ENCODE measurements at regions not wholly inside any gene's neighbourhood (a gene's known extent, or its start where the extent isn't known, plus 50 kb on each side); places are given as distances from the start of the nearest gene placed in this dataset.

DNA sequence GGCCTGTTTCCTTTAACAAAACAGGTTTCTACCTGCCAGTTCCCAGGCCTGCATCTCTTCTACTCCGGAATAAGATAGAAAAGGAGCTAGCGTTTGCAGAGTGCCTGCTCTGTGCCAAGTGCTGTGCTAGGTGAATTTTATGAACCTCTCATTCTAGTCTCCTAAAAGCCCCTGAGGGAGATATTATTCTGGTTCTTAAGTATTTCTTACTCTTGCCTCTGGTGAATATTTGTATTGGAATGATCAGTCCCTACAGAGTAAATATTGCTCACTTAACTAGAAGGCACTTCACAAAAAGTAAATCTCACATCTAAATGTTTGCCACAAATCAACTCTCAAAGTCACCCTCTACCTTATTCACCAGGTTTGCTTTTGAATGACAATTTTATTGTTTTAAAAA is 227.1 kb downstream of the AUH start:
- DNase-seq (ENCODE audit: low read depth) = no peak

DNA sequence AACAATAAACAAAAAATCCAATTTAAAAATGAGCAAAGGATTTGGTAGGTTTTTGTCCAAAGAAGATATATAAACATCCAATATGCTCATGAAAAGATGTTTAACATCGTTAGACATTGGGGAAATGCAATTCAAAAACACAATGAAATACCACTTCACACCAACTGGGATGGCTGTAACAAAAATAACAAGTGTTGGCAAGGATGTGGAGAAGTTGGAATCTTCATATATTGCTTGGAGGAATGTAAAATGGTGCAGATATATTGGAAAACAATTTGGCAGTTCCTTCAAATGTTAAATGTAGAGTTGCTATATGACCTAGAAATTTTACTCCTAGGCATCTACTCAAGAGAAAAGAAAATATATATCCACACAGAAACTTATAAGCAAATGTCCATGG is 224.3 kb downstream of the AUH start:
- no peak for DNase-seq (ENCODE audit: low read depth)

DNA sequence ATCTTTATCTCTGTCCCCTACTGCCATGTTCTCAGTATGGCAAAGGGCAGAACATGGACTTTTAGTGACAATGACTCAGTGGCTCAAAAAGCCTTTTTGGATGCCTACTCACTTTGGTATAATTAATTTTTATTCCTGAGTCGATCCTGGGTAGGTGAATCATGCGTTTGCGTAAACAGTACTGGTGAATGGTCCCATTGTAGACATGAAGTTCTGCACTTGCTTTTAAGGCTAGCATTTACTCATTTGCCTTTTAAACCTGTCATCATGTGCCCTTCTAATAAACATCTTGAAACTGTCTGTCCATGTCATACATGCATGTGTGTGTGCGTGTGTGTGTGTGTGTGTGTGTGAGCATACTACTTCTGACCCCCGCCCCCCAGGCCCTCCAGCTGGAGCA is 223.0 kb downstream of the AUH start:
- no peak for DNase-seq (ENCODE audit: low read depth)

DNA sequence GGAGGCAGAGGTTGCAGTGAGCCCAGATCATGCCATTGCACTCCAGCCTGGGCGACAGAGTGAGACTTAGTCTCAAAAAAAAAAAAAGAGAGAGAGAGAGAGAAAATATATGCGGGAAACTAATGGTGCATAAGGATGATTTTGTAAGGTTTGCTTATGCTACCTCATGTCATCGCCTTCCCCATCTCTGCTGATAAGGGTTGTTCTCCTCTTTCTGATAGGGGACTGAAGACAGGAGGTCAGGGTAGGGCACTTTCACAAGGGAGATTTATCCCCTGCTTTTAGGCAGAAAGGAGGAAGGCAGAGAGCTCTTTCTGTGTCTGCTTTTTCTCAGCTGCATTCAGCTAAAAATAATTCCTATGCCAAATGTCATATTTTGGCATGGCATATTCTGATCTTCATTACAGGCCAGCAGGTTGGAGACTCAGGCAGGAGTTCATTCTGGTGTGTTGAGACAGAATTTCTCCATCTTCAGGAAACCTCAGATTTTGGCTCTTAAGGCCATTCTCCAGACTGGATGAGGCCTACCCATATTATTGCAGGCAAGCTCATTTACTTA is 220.2 kb downstream of the AUH start:
- no peak for DNase-seq (ENCODE audit: low read depth)

DNA sequence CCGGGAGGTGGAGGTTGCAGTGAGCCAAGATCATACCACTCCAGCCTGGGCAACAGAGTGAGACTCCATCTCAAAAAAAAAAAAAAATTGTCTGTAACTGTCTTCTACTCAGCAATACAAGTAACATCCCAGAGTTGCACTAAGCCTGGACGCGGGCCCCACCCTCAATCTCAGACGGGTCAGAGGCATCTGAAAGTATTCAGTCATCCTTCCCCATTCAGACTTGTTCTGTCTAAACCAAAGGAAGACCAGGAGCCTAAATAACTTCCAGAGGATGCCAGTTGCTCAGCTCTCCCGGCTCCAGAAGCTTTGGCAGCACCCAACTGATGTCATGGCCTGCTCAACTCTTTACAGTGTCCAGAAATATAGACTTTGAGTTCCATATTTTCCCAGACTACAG is 218.6 kb downstream of the AUH start:
- DNase-seq (ENCODE audit: low read depth) = no peak

DNA sequence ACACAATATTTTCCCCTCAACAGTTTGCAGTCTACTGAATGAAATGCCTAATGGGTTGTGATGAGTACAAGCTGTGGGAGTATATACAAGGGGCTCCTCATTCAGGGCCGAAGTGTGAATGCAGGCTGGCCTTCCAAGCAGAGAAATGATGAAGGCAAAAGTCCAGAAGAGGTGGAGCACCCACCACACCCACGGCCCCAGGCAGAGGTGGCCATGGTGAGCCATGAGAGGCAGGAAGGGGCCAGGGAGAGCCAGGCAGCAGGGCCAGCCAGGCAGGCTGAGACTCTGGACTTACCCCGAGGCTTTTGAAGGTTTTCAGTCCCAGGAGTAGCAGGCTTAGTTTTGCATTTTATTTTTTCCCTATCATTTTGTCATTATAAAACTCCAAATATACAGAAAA is 218.1 kb downstream of the AUH start:
- DNase-seq (ENCODE audit: low read depth) = no peak

DNA sequence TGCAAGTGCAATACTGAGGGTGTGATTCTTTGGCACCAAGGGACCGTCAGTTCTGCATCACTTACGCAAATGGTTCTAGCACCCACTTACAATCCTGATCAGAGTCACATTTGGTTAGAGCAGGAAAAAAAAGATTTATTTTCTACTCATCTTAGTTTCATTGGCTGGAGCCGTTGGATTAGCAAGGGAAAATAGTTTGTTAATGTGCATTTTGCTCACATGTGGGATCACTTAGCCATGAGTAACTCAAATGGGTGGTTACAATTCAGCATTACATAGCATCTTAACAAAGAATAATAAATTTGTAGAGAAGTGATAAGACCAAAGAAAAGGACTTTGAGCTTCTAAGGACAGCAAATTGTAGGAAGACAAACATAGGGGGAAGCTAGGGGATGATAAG is 216.9 kb downstream of the AUH start:
- DNase-seq (ENCODE audit: low read depth) = no peak

DNA sequence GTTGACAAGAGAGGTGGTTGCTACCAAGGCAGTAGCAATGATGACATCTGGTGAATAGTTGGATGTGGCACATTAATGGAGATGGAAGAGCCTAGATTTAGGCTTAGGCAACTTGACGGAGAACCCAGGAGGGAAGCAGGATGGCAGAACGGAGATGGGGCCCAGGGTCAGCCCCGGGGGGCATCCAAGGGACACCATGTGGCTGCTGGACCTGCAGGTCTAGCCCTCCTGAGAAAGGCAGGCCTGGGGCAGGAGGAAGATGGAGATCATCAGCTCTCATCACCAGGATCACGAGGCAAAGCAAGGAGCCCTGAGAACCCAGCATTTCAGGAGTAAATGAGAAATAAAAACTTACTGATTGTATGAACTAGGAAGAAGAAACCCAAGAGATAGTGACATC is 216.2 kb downstream of the AUH start:
- DNase-seq (ENCODE audit: low read depth) = no peak

DNA sequence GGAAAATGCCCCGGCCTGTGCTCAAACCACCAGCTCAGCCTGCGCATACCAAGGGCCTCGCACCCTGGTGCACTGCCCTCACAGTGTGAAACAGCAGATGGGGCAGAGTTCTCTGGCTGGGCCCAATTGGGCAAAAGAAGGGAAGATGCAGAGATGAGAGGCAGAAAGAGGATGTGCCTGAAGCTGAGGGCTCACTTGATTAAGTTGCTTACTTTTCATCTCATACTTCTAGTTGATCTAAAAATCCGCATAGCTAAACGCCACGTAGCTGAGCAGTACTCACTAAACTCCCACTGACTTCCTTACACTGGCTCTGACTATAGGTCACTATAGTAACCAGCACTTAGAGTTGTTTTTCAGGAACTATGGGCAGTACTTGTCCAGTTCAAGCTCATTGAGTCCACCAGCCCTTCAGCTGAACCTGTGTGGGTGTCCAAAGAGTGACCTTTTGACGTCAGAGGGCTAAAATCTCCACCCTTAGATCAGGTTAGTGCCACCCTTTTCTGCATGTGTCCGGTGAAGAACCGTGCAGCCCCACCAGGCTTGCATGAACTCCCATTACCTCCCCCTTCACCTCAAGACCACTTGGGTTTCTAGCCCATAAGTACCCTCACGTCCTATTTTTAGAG is 215.2 kb downstream of the AUH start:
- DNase-seq (ENCODE audit: low read depth) = no peak

DNA sequence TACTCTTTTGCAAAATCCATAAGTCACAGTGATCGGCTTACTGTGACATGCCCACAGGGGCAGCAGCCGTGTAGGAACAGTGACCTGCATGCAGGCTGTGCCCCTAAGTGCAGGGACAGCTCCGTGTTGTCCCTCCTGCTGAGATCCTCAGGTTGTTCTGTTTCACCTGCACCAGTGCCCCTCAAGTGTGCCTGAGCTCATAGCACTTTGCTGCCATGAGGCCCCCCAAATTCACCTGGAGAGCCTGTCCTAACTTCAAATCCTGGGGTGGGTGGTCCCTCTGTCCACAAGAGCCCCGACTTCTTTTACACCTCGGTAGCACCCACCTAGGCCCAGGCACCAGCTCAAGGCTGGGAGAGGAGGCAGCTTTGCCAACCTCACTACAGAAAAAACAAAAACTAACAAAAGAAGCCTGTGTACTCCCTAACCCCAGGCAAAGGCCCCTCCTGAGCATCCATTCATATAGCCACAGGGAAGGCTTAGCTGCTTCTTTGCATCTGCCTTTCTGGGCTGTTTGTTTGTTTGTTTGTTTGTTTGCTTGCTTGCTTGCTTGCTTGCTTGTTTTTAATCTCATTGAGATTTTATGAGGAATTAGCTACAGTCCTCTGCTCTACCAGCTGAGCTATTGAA is 214.5 kb downstream of the AUH start:
- DNase-seq (ENCODE audit: low read depth) = no peak

DNA sequence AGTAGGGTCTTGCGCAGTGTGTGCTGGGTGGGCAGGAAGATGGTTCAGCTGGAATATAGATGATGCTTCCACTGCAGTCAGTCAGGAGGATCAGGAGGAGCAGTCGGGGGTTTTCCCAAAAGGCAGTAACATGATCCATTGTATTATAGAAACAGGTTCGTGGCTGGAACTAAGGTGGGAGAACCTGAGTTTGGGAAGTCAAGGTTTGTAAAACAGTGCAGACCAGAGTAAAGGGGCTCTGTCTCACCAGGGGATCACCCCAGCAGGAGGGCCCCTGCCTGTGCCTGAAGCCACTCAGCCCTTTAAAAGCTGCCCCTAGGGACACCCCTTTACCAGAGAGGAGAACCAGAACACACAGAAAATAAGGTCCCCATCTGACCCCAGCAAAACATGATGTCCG is 213.4 kb downstream of the AUH start:
- no peak for DNase-seq (ENCODE audit: low read depth)

DNA sequence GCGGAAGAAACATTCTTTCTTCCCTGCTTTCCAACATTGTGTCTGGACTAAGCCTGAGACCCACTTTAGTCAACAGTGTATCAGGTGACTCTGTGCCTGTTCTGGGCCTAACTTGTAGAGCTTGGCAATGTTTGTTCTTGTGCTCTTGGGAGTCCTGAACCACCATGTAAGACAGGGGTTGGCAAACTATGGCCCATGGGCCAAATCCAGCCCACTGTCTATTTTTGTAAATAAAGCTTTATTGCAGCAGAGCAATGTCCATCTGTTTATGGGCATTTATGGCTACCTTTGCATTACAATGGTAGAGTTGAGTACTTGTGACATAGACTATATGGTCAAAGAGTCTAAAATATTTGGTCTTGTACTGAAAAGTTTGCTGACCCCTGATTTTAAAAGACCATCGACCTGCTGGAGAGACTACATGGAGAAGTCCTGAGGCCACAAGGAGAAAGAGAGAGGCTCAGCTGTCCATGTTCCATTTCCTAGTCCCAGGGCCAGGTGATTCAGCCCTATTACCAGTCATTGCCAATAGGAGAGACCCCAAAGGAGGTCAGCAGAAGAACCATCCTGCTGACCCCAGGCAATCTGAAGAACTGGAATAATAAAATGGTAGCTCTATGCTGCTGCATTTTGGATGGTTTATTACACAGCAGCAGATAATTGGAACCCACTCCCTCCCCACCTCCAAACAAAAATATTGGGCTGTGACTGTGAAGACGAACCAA is 211.3 kb downstream of the AUH start:
- DNase-seq (ENCODE audit: low read depth) = no peak

DNA sequence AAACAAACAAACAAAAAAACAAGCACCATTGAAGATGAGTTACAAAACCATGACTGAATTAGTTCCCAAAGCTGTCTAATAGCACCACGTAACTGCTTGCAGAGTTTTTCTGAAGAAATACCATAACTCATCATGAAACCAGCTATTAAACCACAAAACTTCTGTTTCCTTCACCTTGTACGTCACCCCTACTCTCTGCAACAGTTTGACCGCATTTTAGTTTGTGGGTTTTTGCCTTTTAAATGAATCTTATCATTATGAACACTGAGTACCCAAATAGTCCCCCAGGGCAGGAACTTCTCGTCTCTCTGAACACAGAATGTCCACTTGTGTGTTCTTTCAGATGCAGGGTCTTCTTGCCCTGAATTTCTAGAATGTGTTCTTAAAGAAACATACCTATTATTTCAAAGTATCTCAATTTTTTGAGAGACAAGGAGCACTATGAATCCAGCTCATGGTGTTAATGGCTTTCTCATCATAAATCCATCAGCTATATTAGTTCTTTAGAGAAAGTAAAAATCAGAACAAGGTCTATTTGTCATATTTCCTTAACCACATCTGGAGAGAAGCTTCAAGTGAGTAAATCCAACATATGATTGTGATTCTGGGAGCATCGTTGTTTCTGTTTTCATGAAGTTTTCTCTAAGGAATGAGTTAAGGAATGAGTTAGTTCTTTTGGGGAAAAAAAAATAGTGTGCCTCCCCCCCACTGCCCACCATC is 210.6 kb downstream of the AUH start:
- peak; percentile 21 for DNase-seq (ENCODE audit: low read depth)

DNA sequence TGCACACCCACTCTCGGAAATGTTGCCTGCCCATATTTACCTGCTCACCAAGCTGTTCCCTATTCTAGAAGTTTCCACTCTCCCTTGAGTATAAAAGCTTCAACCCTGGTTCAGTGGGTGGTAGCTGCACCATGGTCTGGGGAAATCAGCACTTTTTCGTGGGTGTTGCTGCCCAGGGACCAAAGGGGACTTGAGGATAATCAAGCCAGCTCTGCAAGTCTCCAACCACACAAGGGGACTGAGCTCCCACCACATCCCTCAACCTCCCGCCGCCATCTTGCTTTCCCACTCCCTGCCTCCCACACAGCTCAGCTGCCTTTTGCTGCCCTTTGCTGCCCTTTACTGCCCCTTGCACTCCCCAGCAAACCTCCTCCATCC is 210.0 kb downstream of the AUH start:
- no peak for DNase-seq (ENCODE audit: low read depth)

DNA sequence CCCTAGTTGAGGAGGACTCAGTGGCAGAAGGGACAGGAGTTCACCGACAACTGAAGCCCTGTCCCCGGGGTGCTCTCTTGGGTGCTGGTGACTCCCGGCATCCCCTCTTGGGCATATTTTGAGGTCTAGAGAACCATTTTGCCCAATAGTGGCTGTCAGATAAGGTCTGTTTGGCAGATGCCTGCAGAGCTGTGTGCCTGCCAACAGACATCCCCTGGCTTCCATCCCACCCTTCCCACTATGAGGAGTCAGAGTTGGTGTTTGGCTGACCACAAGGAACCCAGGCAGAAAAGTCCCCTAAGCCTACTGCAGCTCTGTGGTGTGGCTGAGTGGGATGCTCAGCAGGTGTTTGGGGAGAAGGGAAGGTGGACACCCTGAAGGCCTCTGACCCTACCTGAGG is 207.0 kb downstream of the AUH start:
- no peak for DNase-seq (ENCODE audit: low read depth)

DNA sequence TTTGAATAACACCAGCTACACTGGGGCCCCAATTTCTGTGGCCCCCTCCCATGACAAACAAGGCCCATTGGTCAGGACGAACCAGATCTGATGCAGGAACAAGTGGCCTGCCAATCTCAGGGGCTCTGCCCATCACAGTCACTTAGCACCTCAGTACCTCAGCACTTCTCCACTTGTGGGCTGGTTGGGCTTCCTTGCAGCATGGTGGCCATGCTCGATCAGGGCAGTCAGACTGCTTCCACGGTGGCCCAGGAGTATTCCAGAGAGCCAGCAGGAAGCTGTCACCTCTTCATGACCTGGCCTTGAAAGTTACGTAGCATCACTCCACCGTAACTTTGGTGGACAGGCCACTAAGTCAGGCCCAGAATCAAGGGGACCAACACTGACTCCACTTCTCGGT is 206.5 kb downstream of the AUH start:
- DNase-seq (ENCODE audit: low read depth) = no peak

DNA sequence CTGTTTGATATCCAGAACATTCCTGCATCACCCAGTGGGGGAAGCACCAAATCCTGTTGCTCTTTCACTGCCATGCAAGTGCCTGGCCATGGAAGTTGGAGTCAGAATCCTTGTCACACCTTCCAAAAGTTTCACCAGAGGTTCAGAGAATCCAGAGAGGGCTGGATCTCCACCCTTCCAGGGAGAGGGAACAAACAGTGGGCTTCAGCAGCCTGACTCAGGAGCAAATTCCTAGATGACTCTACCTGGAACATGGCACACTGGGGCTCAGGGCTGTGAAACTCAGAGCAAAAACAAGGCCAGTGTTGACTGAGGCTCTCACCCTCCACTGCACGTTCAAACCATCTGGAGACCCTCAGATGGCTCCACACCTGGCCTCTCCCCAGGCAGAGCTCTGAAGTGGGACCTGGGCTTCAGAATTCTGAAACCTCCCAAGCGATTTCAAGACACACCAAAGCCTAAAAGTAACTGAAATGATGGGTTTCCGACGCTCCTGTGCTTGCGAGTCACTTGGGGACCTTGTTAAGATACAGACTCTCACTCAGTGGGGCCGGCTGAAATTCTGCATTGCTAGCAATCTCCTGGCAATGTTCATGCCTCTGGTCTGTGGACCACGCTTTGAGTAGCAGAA is 205.9 kb downstream of the AUH start:
- no peak for DNase-seq (ENCODE audit: low read depth)

DNA sequence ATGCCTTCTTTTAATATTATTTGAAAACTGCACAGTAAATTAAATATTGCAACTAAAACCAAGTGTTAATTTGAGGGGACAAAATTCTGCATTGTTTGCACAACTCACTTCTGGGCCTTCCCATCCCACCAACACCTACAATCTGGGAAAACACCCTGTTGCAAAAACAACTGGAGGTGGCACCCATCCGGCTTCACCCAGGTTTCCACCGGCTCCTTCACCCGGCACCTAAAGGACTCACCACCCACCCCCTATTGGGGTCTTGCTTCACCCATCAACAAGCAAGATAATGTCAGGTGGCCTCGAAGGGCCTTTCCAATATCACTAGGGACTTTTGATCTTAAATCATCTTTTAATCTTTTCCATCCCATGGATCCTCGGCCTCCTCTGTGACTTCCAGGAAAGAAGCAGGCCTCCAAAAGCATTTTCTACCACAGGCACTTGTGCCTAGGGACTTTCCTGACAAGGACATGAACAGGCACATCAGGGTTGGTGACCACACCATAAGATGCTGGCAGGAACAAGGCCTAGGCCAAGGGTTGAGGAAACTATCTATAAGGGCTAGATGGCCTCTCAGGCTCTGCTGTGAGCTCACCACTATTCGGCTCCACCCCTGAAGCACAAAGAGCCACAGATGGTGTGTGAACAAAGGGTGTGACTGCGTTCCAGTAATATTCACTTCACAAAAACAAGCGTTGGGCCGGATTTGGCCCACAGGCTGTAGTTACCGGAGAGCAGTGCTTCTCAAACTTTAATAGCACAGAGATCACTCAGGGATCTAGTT is 205.1 kb downstream of the AUH start:
- no peak for DNase-seq (ENCODE audit: low read depth)

DNA sequence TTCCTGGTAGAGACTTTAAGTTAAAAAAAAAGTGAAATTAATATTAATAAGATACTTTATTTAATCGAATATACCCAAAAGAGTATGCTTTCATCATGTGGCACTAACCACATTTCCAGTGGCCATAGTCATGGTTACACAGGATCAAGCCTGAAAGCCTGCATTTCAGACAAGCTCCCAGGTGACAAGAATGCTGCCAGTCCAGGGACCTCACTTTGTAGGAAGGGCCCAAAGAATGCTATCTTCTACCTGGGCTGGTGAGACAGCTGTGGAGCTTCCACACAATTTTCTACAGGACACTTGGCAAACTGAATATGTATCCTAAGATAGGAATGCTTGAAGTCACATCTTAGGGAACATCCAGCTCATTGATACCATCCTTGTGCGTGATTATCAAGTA is 203.8 kb downstream of the AUH start:
- no peak for DNase-seq (ENCODE audit: low read depth)

DNA sequence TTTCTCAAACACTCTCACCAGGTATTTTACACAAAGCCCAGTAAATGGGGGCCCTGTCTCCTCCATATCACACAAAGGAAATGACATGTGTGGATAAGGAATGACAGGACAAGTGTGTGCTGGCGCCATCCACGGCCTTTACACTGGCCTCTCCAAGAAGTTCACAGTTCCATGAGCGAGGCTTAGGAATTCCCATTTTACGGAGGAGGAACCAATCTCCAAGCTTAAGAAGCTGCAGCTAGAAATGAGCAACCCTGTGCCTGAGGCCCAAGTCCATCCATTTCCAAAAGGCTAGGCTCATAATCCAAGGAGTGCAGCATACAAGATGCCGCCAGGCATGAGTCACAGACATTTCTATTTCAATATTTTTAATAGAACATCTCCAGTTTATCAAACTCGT is 203.4 kb downstream of the AUH start:
- DNase-seq (ENCODE audit: low read depth) = no peak

DNA sequence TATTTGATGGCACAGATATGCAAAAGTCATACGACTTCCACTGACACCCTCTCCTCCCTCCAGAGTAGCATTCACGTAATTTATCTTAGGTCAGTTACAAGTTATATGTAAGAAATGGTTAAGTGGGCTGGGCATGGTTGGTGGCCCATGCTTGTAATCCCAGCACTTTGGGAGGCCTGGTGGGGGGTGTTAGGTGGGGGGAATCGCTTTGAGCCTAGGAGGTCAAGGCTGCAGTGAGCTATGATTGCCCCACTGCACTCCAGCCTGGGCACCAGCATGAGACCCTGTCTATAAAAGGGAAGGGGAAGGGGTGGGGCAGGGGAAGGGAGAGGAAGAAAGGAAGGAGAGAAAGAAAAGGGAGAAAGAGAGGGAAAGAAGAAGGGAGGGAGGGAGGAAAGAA is 202.8 kb downstream of the AUH start:
- no peak for DNase-seq (ENCODE audit: low read depth)

Measured in T-helper 22 cell (primary cell).